ENCODE measurements at regions not wholly inside any gene's neighbourhood (a gene's known extent, or its start where the extent isn't known, plus 50 kb on each side); places are given as distances from the start of the nearest gene placed in this dataset.

DNA sequence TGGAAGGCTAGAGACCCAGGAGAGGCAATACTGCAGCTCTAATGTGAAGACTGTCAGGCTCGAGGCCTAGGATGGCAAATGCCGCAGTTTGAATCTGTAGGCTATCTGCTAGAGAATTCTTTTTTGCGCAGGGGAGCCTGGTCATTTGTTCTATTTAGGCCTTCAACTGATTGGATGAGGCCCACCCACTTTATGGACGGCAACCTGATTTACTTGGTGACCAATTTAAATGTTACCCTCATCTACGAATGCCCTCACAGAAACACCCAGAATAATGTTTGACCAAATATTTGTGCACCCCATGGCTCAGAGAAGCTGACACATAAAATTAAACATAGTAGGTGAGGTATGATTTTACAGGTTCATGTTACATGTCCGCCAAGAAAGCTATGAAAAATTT is 300.7 kb upstream of the GRM7 start:
- Mint-ChIP-seq H3K4me1 (no peaks in the 10 kb centered on the region), H3K27me3 (no peaks in the 10 kb centered on the region), H3K4me3 (no peak overlapping the region), H3K27ac (no peak overlapping the region), H3K9me3 (peaks cover 0 to 16% (median 4%) of the 10 kb centered on the region in 11 donors), H3K36me3 (no peaks in the 10 kb centered on the region)
- Histone ChIP-seq H3K9me3 (ENCODE audit: control insufficient read depth in 2 of 3, low read length in 3 of 3) (no peaks in the 10 kb centered on the region), H3K4me3 (ENCODE audit: low read length) (no peak overlapping the region), H3K36me3 (ENCODE audit: control insufficient read depth in 2 of 3, insufficient read depth in 3 of 3, low read length in 3 of 3) (no peaks in the 10 kb centered on the region), H3K4me1 (ENCODE audit: control insufficient read depth in 2 of 2, insufficient read depth in 2 of 2, low read length in 2 of 2) (no peaks in the 10 kb centered on the region), H3K27me3 (ENCODE audit: control insufficient read depth in 2 of 2, insufficient read depth in 2 of 2, low read length in 2 of 2) (no peaks in the 10 kb centered on the region), H3K27ac (ENCODE audit: low read depth, low read length) (no peak overlapping the region)
- ChIA-PET POLR2A (no interaction called here), CTCF (no interaction called here)
- intact Hi-C loops (cut with micrococcal nuclease): no loop called here
- DNase-seq (no peak), ATAC-seq (no peak)

GRCh38 chr3:6567241-6567640 is 293.7 kb upstream of the GRM7 start:
- H3K27me3 ChIP-seq (ENCODE audit: control insufficient read depth in 2 of 2, insufficient read depth in 2 of 2, low read length in 2 of 2): no peaks in the 10 kb centered on the region
- no peak overlapping the region for H3K4me3 ChIP-seq (ENCODE audit: low read length)
- DNase-seq: no peak
- H3K4me1 Mint-ChIP-seq: no peaks in the 10 kb centered on the region
- H3K27ac ChIP-seq (ENCODE audit: low read depth, low read length): no peak overlapping the region
- no peaks in the 10 kb centered on the region for H3K36me3 ChIP-seq (ENCODE audit: control insufficient read depth in 2 of 3, insufficient read depth in 3 of 3, low read length in 3 of 3)
- H3K27ac Mint-ChIP-seq: no peak overlapping the region
- H3K36me3 Mint-ChIP-seq: no peaks in the 10 kb centered on the region
- intact Hi-C loops (cut with micrococcal nuclease): no loop called here
- ChIA-PET CTCF (no interaction called here), POLR2A (no interaction called here)
- ATAC-seq: no peak
- H3K9me3 ChIP-seq (ENCODE audit: control insufficient read depth in 2 of 3, low read length in 3 of 3): no peaks in the 10 kb centered on the region
- peaks cover 0 to 16% (median 4%) of the 10 kb centered on the region in 11 donors for H3K9me3 Mint-ChIP-seq
- no peak overlapping the region for H3K4me3 Mint-ChIP-seq
- no peaks in the 10 kb centered on the region for H3K4me1 ChIP-seq (ENCODE audit: control insufficient read depth in 2 of 2, insufficient read depth in 2 of 2, low read length in 2 of 2)
- no peaks in the 10 kb centered on the region for H3K27me3 Mint-ChIP-seq

GRCh38 chr3:6568999-6569493 is 291.9 kb upstream of the GRM7 start:
- POLR2A ChIA-PET: no interaction called here
- intact Hi-C loops (cut with micrococcal nuclease): no loop called here
- Histone ChIP-seq H3K4me3 (ENCODE audit: low read length) (no peak overlapping the region), H3K9me3 (ENCODE audit: control insufficient read depth in 2 of 3, low read length in 3 of 3) (no peaks in the 10 kb centered on the region), H3K36me3 (ENCODE audit: control insufficient read depth in 2 of 3, insufficient read depth in 3 of 3, low read length in 3 of 3) (no peaks in the 10 kb centered on the region), H3K27ac (ENCODE audit: low read depth, low read length) (no peak overlapping the region), H3K27me3 (ENCODE audit: control insufficient read depth in 2 of 2, insufficient read depth in 2 of 2, low read length in 2 of 2) (no peaks in the 10 kb centered on the region), H3K4me1 (ENCODE audit: control insufficient read depth in 2 of 2, insufficient read depth in 2 of 2, low read length in 2 of 2) (no peaks in the 10 kb centered on the region)
- no peak overlapping the region for H3K27ac Mint-ChIP-seq
- ATAC-seq (no peak), DNase-seq (no peak)
- H3K27me3 Mint-ChIP-seq: no peaks in the 10 kb centered on the region
- CTCF ChIA-PET: no interaction called here
- H3K36me3 Mint-ChIP-seq: no peaks in the 10 kb centered on the region
- H3K9me3 Mint-ChIP-seq: peaks cover 0 to 16% (median 3%) of the 10 kb centered on the region in 11 donors
- H3K4me1 Mint-ChIP-seq: no peaks in the 10 kb centered on the region
- H3K4me3 Mint-ChIP-seq: no peak overlapping the region

DNA sequence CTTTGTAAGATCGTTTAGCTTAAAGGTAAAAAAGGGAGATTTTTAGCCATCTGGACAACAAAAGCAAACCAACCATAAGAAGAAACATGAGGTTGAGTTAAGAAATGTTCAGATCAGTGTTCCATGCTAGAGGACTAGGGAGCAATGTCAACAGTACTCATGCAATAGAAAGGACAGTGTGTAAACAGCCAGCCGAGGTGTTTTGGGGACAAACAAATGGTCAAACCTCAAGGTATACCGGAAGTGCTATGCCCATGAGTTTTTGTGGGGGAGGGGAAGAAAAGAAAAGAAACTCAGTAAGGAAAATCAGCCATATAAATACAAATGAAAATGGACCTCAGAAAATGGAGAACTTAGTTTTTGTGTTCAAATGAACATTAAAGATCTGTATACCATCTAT is 289.5 kb upstream of the GRM7 start:
- no peak overlapping the region for H3K4me3 Mint-ChIP-seq
- Histone ChIP-seq H3K4me1 (ENCODE audit: control insufficient read depth in 2 of 2, insufficient read depth in 2 of 2, low read length in 2 of 2) (no peaks in the 10 kb centered on the region), H3K4me3 (ENCODE audit: low read length) (no peak overlapping the region), H3K27ac (ENCODE audit: low read depth, low read length) (no peak overlapping the region), H3K27me3 (ENCODE audit: control insufficient read depth in 2 of 2, insufficient read depth in 2 of 2, low read length in 2 of 2) (no peaks in the 10 kb centered on the region), H3K9me3 (ENCODE audit: control insufficient read depth in 2 of 3, low read length in 3 of 3) (no peaks in the 10 kb centered on the region), H3K36me3 (ENCODE audit: control insufficient read depth in 2 of 3, insufficient read depth in 3 of 3, low read length in 3 of 3) (no peaks in the 10 kb centered on the region)
- H3K27ac Mint-ChIP-seq: no peak overlapping the region
- ChIA-PET CTCF (no interaction called here), POLR2A (no interaction called here)
- H3K4me1 Mint-ChIP-seq: no peaks in the 10 kb centered on the region
- intact Hi-C loops (cut with micrococcal nuclease): no loop called here
- ATAC-seq (no peak), DNase-seq (no peak)
- H3K36me3 Mint-ChIP-seq: no peaks in the 10 kb centered on the region
- H3K9me3 Mint-ChIP-seq: peaks cover 0 to 13% (median 2%) of the 10 kb centered on the region in 11 donors
- no peaks in the 10 kb centered on the region for H3K27me3 Mint-ChIP-seq

DNA sequence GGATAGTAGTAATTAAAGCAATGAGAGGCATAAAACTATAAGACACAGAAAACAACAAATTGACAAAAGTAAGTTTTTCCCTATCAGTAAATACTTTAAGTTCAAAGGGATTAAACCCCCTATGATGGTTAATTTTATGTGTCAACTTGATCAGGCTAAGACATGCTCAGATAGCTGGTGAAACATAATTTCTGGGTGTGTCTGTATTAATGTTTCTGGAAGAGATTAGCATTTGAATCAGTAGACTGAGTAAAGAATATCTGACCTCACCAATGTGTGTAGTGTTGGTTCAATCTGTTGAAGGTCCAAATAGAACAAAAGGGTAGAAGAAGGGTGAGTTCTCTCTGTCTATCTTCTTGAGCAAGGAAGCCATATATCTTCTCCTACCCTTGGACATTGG is 283.3 kb upstream of the GRM7 start:
- no peaks in the 10 kb centered on the region for H3K36me3 ChIP-seq (ENCODE audit: control insufficient read depth in 2 of 3, insufficient read depth in 3 of 3, low read length in 3 of 3)
- H3K4me3 ChIP-seq (ENCODE audit: low read length): no peak overlapping the region
- CTCF ChIA-PET: no interaction called here
- no peaks in the 10 kb centered on the region for H3K36me3 Mint-ChIP-seq
- H3K27me3 ChIP-seq (ENCODE audit: control insufficient read depth in 2 of 2, insufficient read depth in 2 of 2, low read length in 2 of 2): no peaks in the 10 kb centered on the region
- intact Hi-C loops (cut with micrococcal nuclease): no loop called here
- H3K27me3 Mint-ChIP-seq: no peaks in the 10 kb centered on the region
- H3K4me1 Mint-ChIP-seq: no peaks in the 10 kb centered on the region
- no peak overlapping the region for H3K4me3 Mint-ChIP-seq
- peaks cover 2 to 19% (median 5%) of the 10 kb centered on the region in 11 donors for H3K9me3 Mint-ChIP-seq
- DNase-seq (no peak), ATAC-seq (no peak)
- H3K27ac ChIP-seq (ENCODE audit: low read depth, low read length): no peak overlapping the region
- H3K4me1 ChIP-seq (ENCODE audit: control insufficient read depth in 2 of 2, insufficient read depth in 2 of 2, low read length in 2 of 2): no peaks in the 10 kb centered on the region
- POLR2A ChIA-PET: no interaction called here
- no peaks in the 10 kb centered on the region for H3K9me3 ChIP-seq (ENCODE audit: control insufficient read depth in 2 of 3, low read length in 3 of 3)
- H3K27ac Mint-ChIP-seq: no peak overlapping the region

DNA sequence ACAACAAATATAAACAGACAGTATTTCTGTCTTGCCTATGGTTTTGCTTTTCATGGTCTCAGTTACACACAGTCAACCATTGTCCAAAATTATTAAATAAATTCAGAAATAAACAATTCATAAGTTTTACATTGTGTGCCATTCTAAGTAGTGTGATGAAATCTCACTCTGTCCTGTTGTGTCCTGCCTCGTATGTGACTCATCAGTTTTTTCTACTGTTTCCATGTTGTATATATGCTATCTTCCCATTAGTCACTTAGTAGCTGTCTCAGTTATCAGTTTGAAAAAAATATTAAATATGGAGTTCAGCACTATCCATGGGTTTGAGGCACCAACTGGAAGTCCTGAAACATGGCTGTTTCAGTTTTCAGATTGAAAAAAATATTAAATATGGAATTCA is 282.4 kb upstream of the GRM7 start:
- no peak for DNase-seq
- Mint-ChIP-seq H3K36me3 (no peaks in the 10 kb centered on the region), H3K9me3 (peaks cover 2 to 24% (median 5%) of the 10 kb centered on the region in 11 donors), H3K4me3 (no peak overlapping the region), H3K4me1 (no peaks in the 10 kb centered on the region), H3K27ac (no peak overlapping the region), H3K27me3 (no peaks in the 10 kb centered on the region)
- CTCF ChIA-PET: no interaction called here
- no peak overlapping the region for H3K4me3 ChIP-seq (ENCODE audit: low read length)
- no peaks in the 10 kb centered on the region for H3K4me1 ChIP-seq (ENCODE audit: control insufficient read depth in 2 of 2, insufficient read depth in 2 of 2, low read length in 2 of 2)
- H3K9me3 ChIP-seq (ENCODE audit: control insufficient read depth in 2 of 3, low read length in 3 of 3): no peaks in the 10 kb centered on the region
- POLR2A ChIA-PET: no interaction called here
- no peak for ATAC-seq
- no peaks in the 10 kb centered on the region for H3K36me3 ChIP-seq (ENCODE audit: control insufficient read depth in 2 of 3, insufficient read depth in 3 of 3, low read length in 3 of 3)
- intact Hi-C loops (cut with micrococcal nuclease): no loop called here
- no peaks in the 10 kb centered on the region for H3K27me3 ChIP-seq (ENCODE audit: control insufficient read depth in 2 of 2, insufficient read depth in 2 of 2, low read length in 2 of 2)
- H3K27ac ChIP-seq (ENCODE audit: low read depth, low read length): no peak overlapping the region

DNA sequence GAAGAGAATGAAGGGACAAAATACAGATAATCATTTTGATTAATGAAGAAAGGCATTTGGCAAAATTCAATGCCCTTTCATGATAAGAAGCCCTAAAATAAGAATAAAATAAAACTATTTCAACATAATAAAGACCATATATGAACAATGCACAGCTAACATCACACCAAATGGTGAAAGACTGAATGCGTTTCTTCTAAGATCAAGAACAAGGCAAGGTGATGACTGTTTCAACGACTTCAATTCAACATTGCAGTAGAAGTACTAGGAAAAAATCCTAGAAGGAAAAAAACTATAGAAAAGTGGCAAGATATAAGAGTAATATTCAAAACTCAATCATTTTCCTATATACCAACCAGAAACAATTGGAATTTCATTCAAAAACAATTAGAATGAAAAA is 280.1 kb upstream of the GRM7 start:
- Mint-ChIP-seq H3K4me3 (no peak overlapping the region), H3K27me3 (no peaks in the 10 kb centered on the region), H3K4me1 (no peaks in the 10 kb centered on the region), H3K27ac (no peak overlapping the region), H3K9me3 (peaks cover 0 to 26% (median 5%) of the 10 kb centered on the region in 11 donors), H3K36me3 (no peaks in the 10 kb centered on the region)
- H3K27ac ChIP-seq (ENCODE audit: low read depth, low read length): no peak overlapping the region
- H3K9me3 ChIP-seq (ENCODE audit: control insufficient read depth in 2 of 3, low read length in 3 of 3): no peaks in the 10 kb centered on the region
- CTCF ChIA-PET: no interaction called here
- intact Hi-C loops (cut with micrococcal nuclease): no loop called here
- ATAC-seq (no peak), DNase-seq (no peak)
- no peak overlapping the region for H3K4me3 ChIP-seq (ENCODE audit: low read length)
- no peaks in the 10 kb centered on the region for H3K36me3 ChIP-seq (ENCODE audit: control insufficient read depth in 2 of 3, insufficient read depth in 3 of 3, low read length in 3 of 3)
- no peaks in the 10 kb centered on the region for H3K27me3 ChIP-seq (ENCODE audit: control insufficient read depth in 2 of 2, insufficient read depth in 2 of 2, low read length in 2 of 2)
- H3K4me1 ChIP-seq (ENCODE audit: control insufficient read depth in 2 of 2, insufficient read depth in 2 of 2, low read length in 2 of 2): no peaks in the 10 kb centered on the region
- POLR2A ChIA-PET: no interaction called here

Data from naive thymus-derived CD4-positive, alpha-beta T cell (primary cell).